PC-9 (cell line): ENCODE measurements at regions not wholly inside any gene's neighbourhood (a gene's known extent, or its start where the extent isn't known, plus 50 kb on each side); places are given as distances from the start of the nearest gene placed in this dataset.

ENCODE experiments used
- BruUV-seq: library from RNA; stranded (reverse); fragments of 400-500 nt; replicated peaks from 2 replicates; lab custom pipeline; 2021; lab: Mats Ljungman, UMichigan
- CTCF ChIA-PET: fragments of 300-600 bp; sonication (Branson Sonifier 250); formaldehyde crosslinking; loops from one replicate; lab custom pipeline; 2022; ENCODE audit warnings: antibody characterized with exemption; lab: Charles Lee
- POLR2A ChIA-PET: fragments of 300-600 bp; sonication (Branson Sonifier 250); formaldehyde crosslinking; loops from one replicate; lab custom pipeline; 2022; ENCODE audit warnings: antibody characterized with exemption; ENCODE audit not compliant: unreplicated experiment; lab: Charles Lee
- DNase-seq, 2 experiments: peaks; one replicate each; pipeline versions ENCODE4 v3.0.0 to v3.0.0-alpha.2; 2015 to 2022; ENCODE audit warnings: mixed read lengths in 1 of 2
- H2AFZ ChIP-seq: fragments of 200-600 bp; sonication (generic); 2 replicates; pipeline ENCODE4 v1.8.1; 2017; ENCODE audit warnings: antibody characterized with exemption
- H3F3A ChIP-seq: fragments of 200-600 bp; sonication (generic); 2 replicates; pipeline ENCODE4 v1.8.1; 2017; ENCODE audit warnings: antibody characterized with exemption, mild to moderate bottlenecking, low read depth; ENCODE audit not compliant: insufficient read depth
- H3K27ac ChIP-seq: fragments of 200-600 bp; sonication (generic); 2 replicates; pipeline ENCODE4 v1.6.1; 2016; ENCODE audit warnings: mixed run types
- H3K27me3 ChIP-seq: fragments of 200-600 bp; sonication (generic); 2 replicates; pipeline ENCODE4 v1.6.1; 2016; ENCODE audit warnings: low read depth, mixed run types; ENCODE audit not compliant: insufficient read depth
- H3K36me3 ChIP-seq: fragments of 200-600 bp; sonication (generic); 2 replicates; pipeline ENCODE4 v1.6.1; 2016; ENCODE audit warnings: low read depth, mixed run types
- H3K4me1 ChIP-seq: fragments of 200-600 bp; sonication (generic); replicated peaks from 2 replicates; pipeline ENCODE4 v1.6.1; 2016; ENCODE audit warnings: mixed run types; ENCODE audit not compliant: insufficient read depth
- H3K4me2 ChIP-seq: fragments of 200-600 bp; sonication (generic); 2 replicates; pipeline ENCODE4 v1.6.1; 2017; ENCODE audit warnings: mixed run types
- H3K4me3 ChIP-seq: fragments of 200-600 bp; sonication (generic); 2 replicates; pipeline ENCODE4 v1.6.1; 2016; ENCODE audit warnings: mixed run types
- H3K79me2 ChIP-seq: fragments of 200-600 bp; sonication (generic); 2 replicates; pipeline ENCODE4 v1.6.1; 2017; ENCODE audit warnings: low read depth, mixed run types
- H3K9me2 ChIP-seq: fragments of 200-600 bp; sonication (generic); 2 replicates; pipeline ENCODE4 v1.8.1; 2017; ENCODE audit warnings: mild to moderate bottlenecking; ENCODE audit not compliant: insufficient read depth
- H3K9me3 ChIP-seq: fragments of 200-600 bp; sonication (generic); 2 replicates; pipeline ENCODE4 v1.8.1; 2016; ENCODE audit warnings: low read depth; ENCODE audit not compliant: insufficient read depth
- H4K20me1 ChIP-seq: fragments of 200-600 bp; sonication (generic); 2 replicates; pipeline ENCODE4 v1.8.1; 2017; ENCODE audit not compliant: insufficient read depth
- EZH2 ChIP-seq: fragments of 200-600 bp; sonication (generic); IDR thresholded peaks from 2 replicates; pipeline ENCODE4 v1.8.0; 2017; ENCODE audit warnings: antibody characterized with exemption, low read depth
- intact Hi-C: fragments of 100-400 bp; cut with micrococcal nuclease; formaldehyde crosslinking; loops from one replicate; pipeline ENCODE4 v1.10.0; 2022; ENCODE audit not compliant: unreplicated experiment
- TF ChIP-seq, protein P1 (sequence below): fragments of 200-600 bp; sonication (generic); conservative IDR thresholded peaks from 2 replicates; pipeline ENCODE4 v1.6.1; 2017; ENCODE audit warnings: mixed run types, antibody characterized with exemption, mild to moderate bottlenecking, moderate library complexity

- TF ChIP-seq EZH2: no peak
- TF ChIP-seq, protein P1, sequence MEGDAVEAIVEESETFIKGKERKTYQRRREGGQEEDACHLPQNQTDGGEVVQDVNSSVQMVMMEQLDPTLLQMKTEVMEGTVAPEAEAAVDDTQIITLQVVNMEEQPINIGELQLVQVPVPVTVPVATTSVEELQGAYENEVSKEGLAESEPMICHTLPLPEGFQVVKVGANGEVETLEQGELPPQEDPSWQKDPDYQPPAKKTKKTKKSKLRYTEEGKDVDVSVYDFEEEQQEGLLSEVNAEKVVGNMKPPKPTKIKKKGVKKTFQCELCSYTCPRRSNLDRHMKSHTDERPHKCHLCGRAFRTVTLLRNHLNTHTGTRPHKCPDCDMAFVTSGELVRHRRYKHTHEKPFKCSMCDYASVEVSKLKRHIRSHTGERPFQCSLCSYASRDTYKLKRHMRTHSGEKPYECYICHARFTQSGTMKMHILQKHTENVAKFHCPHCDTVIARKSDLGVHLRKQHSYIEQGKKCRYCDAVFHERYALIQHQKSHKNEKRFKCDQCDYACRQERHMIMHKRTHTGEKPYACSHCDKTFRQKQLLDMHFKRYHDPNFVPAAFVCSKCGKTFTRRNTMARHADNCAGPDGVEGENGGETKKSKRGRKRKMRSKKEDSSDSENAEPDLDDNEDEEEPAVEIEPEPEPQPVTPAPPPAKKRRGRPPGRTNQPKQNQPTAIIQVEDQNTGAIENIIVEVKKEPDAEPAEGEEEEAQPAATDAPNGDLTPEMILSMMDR: no peak
- no peaks in the 10 kb centered on the region for H4K20me1 ChIP-seq
- H3K4me1 ChIP-seq: no peaks in the 10 kb centered on the region
- POLR2A ChIA-PET: interaction anchor here (0.6 kb wide), 1 partner anchor 454 kb away, joined by 4 read pairs; no protein-coding TSS in a partner anchor
- no peak overlapping the region for H2AFZ ChIP-seq
- no peak overlapping the region for H3K4me3 ChIP-seq
- peaks cover 3% of the 10 kb centered on the region; the same call in 1 of the 2 replicates for H3K27me3 ChIP-seq
- no peaks in the 10 kb centered on the region for H3K9me3 ChIP-seq
- no peak for DNase-seq
- H3K4me2 ChIP-seq: no peak overlapping the region
- CTCF ChIA-PET: no interaction called here
- no peak overlapping the region for H3K27ac ChIP-seq
- H3K9me2 ChIP-seq: no peaks in the 10 kb centered on the region
- H3K36me3 ChIP-seq: no peaks in the 10 kb centered on the region
- no TSS peak for BruUV-seq
- no peaks in the 10 kb centered on the region for H3K79me2 ChIP-seq
- intact Hi-C loops: no loop called here
- no peaks in the 10 kb centered on the region for H3F3A ChIP-seq
Observed at GRCh38 chr21:41023936-41024335, 144.0 kb upstream of the BACE2 start.

GRCh38 chr21:41024341-41024740 is 143.6 kb upstream of the BACE2 start:
- H4K20me1 ChIP-seq: no peaks in the 10 kb centered on the region
- no peaks in the 10 kb centered on the region for H3K36me3 ChIP-seq
- H3K27me3 ChIP-seq: peaks cover 3% of the 10 kb centered on the region; the same call in 1 of the 2 replicates
- DNase-seq: no peak
- no peaks in the 10 kb centered on the region for H3K9me3 ChIP-seq
- ChIA-PET CTCF (no interaction called here), POLR2A (interaction anchor here (0.6 kb wide), 1 partner anchor 453 kb away, joined by 4 read pairs; no protein-coding TSS in a partner anchor)
- no TSS peak for BruUV-seq
- no peaks in the 10 kb centered on the region for H3F3A ChIP-seq
- TF ChIP-seq, protein P1: no peak
- no peak for TF ChIP-seq EZH2
- no peak overlapping the region for H3K4me3 ChIP-seq
- no peaks in the 10 kb centered on the region for H3K79me2 ChIP-seq
- H2AFZ ChIP-seq: no peak overlapping the region
- no peaks in the 10 kb centered on the region for H3K4me1 ChIP-seq
- intact Hi-C loops: no loop called here
- no peak overlapping the region for H3K27ac ChIP-seq
- H3K9me2 ChIP-seq: no peaks in the 10 kb centered on the region
- no peak overlapping the region for H3K4me2 ChIP-seq

- H4K20me1 ChIP-seq: no peaks in the 10 kb centered on the region
- H3K36me3 ChIP-seq: no peaks in the 10 kb centered on the region
- BruUV-seq: no TSS peak
- intact Hi-C loops: no loop called here
- ChIA-PET POLR2A (no interaction called here), CTCF (no interaction called here)
- H3K4me1 ChIP-seq: no peaks in the 10 kb centered on the region
- no peak overlapping the region for H3K4me3 ChIP-seq
- DNase-seq: no peak
- no peaks in the 10 kb centered on the region for H3F3A ChIP-seq
- no peak overlapping the region for H2AFZ ChIP-seq
- H3K27ac ChIP-seq: no peak overlapping the region
- H3K9me3 ChIP-seq: no peaks in the 10 kb centered on the region
- no peaks in the 10 kb centered on the region for H3K9me2 ChIP-seq
- TF ChIP-seq EZH2: no peak
- TF ChIP-seq, protein P1: no peak
- no peaks in the 10 kb centered on the region for H3K79me2 ChIP-seq
- H3K27me3 ChIP-seq: peaks cover 3% of the 10 kb centered on the region
- no peak overlapping the region for H3K4me2 ChIP-seq
Observed at GRCh38 chr21:41024746-41025254, 143.2 kb upstream of the BACE2 start.
